ENCODE measurements at regions not wholly inside any gene's neighbourhood (a gene's known extent, or its start where the extent isn't known, plus 50 kb on each side); places are given as distances from the start of the nearest gene placed in this dataset.

DNA sequence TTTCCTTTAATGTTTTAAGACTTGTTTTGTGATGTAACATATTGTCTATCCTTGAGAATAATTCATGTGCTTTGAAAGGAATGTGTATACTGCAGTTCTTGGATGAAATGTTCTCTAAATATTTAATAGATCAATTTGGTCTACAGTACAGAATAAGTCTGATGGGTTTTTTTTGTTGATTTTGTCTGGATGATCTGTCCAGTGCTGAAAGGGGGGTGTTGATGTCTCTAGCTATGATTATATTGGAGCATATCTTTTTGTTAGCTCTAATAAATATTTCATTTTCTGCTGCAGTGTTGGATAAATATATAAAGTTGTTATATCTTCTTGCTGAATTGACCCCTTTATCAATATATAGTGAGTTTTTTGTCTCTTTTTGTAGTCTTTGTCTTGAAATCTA, 269.9 kb upstream of the TUSC1 start:
- Histone ChIP-seq H3K27me3 (replicated peaks in 1 of 4; ENCODE audit: control insufficient read depth in 3 of 4, extremely low read depth in 1 of 4, insufficient read depth in 3 of 4, low read length in 3 of 4) (no peaks in the 10 kb centered on the region), H3K9me3 (ENCODE audit: insufficient read depth in 2 of 2, low read depth in 1 of 2, low read length in 1 of 2) (no peaks in the 10 kb centered on the region; a peak in 1 of 4 replicates), H2AFZ (ENCODE audit: low read length) (no peak overlapping the region), H2BK12ac (ENCODE audit: low read depth, low read length) (no peak overlapping the region), H3K4me2 (ENCODE audit: insufficient read depth in 1 of 2, low read depth in 2 of 2, low read length in 2 of 2) (no peak overlapping the region), H3K79me1 (ENCODE audit: low read depth, low read length) (no peaks in the 10 kb centered on the region), H3K27ac (ENCODE audit: low read depth, low read length) (no peak overlapping the region), H3K23ac (ENCODE audit: insufficient read length) (no peak overlapping the region), H4K8ac (ENCODE audit: extremely low read depth, insufficient read depth, low read length) (no peak overlapping the region), H3K36me3 (ENCODE audit: control insufficient read depth in 2 of 4, insufficient read depth in 4 of 4, low read length in 3 of 4) (no peaks in the 10 kb centered on the region), H3K4me1 (replicated peaks in 1 of 4; ENCODE audit: control insufficient read depth in 3 of 4, insufficient read depth in 4 of 4, low read length in 3 of 4) (no peaks in the 10 kb centered on the region), H2BK15ac (ENCODE audit: low read length) (no peak overlapping the region), H2BK5ac (ENCODE audit: low read depth, low read length) (no peak overlapping the region), H3K14ac (ENCODE audit: insufficient read length) (no peak overlapping the region), H4K20me1 (replicated peaks in 1 of 2; ENCODE audit: control insufficient read depth in 1 of 2, insufficient read depth in 2 of 2, low read length in 2 of 2) (no peaks in the 10 kb centered on the region), H3K4me3 (ENCODE audit: extremely low read depth in 1 of 4, insufficient read depth in 2 of 4, low read depth in 3 of 4, low read length in 4 of 4) (no peak overlapping the region), H3K23me2 (ENCODE audit: low read depth, low read length) (no peaks in the 10 kb centered on the region), H3K18ac (ENCODE audit: extremely low read depth, low read length) (no peak overlapping the region), H3K4ac (replicated peaks; ENCODE audit: insufficient read length, low read depth, low read length) (no peak overlapping the region), H3K9ac (replicated peaks in 1 of 4; ENCODE audit: extremely low read depth in 1 of 4, low read depth in 3 of 4, low read length in 3 of 4) (no peak overlapping the region), H4K5ac (ENCODE audit: insufficient read length, low read depth, low read length) (no peak overlapping the region), H4K91ac (replicated peaks; ENCODE audit: insufficient read length, low read length) (no peak overlapping the region), H3K79me2 (ENCODE audit: control insufficient read depth in 1 of 2, insufficient read depth in 2 of 2, low read length in 2 of 2) (no peaks in the 10 kb centered on the region), H2BK20ac (ENCODE audit: low read length) (no peak overlapping the region), H2AK5ac (ENCODE audit: low read depth, low read length) (no peak overlapping the region), H2BK120ac (replicated peaks; ENCODE audit: low read depth, low read length) (no peak overlapping the region), H3K56ac (replicated peaks; ENCODE audit: insufficient read length, low read depth, low read length) (no peak overlapping the region)
- CTCF ChIA-PET (ENCODE audit: partially characterized antibody): no interaction called here
- FAIRE-seq: no peak
- DNase-seq (ENCODE audit: low read depth in 1 of 2, low spot score in 2 of 2): no peak
- POLR2A ChIA-PET (ENCODE audit: partially characterized antibody): no interaction called here
- TF ChIP-seq RXRA (IDR thresholded peaks at IDR 0.05; ENCODE audit: insufficient read depth, low read depth, low read length) (no peak), EGR1 (IDR thresholded peaks at IDR 0.05; ENCODE audit: borderline replicate concordance, low read depth, low read length) (no peak), EZH2 (IDR thresholded peaks at IDR 0.05; ENCODE audit: low read depth, low read length, severe bottlenecking) (no peak)
